HT1080 (cell line): ENCODE measurements at regions not wholly inside any gene's neighbourhood (a gene's known extent, or its start where the extent isn't known, plus 50 kb on each side); places are given as distances from the start of the nearest gene placed in this dataset.

Experiments
- DNase-seq: peaks from one replicate; pipeline ENCODE4 v3.0.0-alpha.2; 2015; ENCODE audit warnings: low read depth

GRCh38 chrY:10032516-10033140, 504.9 kb downstream of the TSPY10 start:
- DNase-seq, result peak; percentile 74

GRCh38 chrY:10035136-10035535, 507.5 kb downstream of the TSPY10 start:
- DNase-seq, result peak; percentile 86

GRCh38 chrY:10037856-10038255, 510.2 kb downstream of the TSPY10 start:
- DNase-seq, result peak; percentile 55
